ENCODE measurements at regions not wholly inside any gene's neighbourhood (a gene's known extent, or its start where the extent isn't known, plus 50 kb on each side); places are given as distances from the start of the nearest gene placed in this dataset.

DNA sequence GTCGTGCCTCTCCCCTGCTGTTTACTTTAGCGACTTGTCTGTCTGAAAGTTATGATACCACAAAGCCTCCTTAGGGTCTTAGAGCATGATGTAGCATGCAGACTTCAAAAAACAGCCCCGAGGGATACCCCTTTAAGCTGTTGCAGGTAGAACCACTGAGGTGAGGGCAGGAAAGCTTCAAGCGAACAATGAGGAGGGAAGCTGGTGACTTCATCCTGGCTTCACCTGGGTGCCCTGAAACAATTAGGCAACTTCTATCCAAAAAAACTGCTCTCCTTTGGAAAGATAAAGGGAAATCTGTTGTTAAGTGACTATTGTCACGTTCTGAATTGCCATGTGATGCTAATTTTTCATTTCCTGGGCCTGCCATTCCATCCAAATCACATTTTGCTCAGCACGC, 231.6 kb downstream of the SOX2 start:
- TF ChIP-seq POLR2A (IDR thresholded peaks at IDR 0.05; ENCODE audit: low read depth, low read length) (no peak), POLR2AphosphoS5 (IDR thresholded peaks at IDR 0.05; ENCODE audit: low read depth, low read length) (no peak), TAF1 (IDR thresholded peaks at IDR 0.05; ENCODE audit: borderline replicate concordance, low read depth, low read length) (no peak)

Data from GM12892 (cell line).